Right lobe of liver (tissue), 4 donors: ENCODE measurements at regions not wholly inside any gene's neighbourhood (a gene's known extent, or its start where the extent isn't known, plus 50 kb on each side); places are given as distances from the start of the nearest gene placed in this dataset.

Experiments used
- CTCF ChIP-seq, 4 donors: fragments of 200-600 bp in 3 of 4; fragments of 450-650 bp in 1 of 4; IDR thresholded peaks; one replicate each; pipeline versions ENCODE4 v1.5.1 to v1.8.0; 2016 to 2022; ENCODE audit warnings: antibody characterized with exemption in 4 of 4, mild to moderate bottlenecking in 2 of 4
- POLR2A ChIP-seq: fragments of 450-650 bp; IDR thresholded peaks from one replicate; pipeline ENCODE4 v1.6.1; 2017; ENCODE audit warnings: antibody characterized with exemption, mild to moderate bottlenecking
- donor health status: DM: no; HTN: no; CAD: no.
- donor health status: DM: no; HTN: no; CAD: no.
- donor health status: DM: no; HTN: yes; CAD: no.

- TF ChIP-seq CTCF (IDR thresholded peaks at IDR 0.05) (no peak), POLR2A (no peak)
Measured at GRCh38 chr9:97752274-97752673, 55.1 kb upstream of the XPA start.
